ENCODE measurements at regions not wholly inside any gene's neighbourhood (a gene's known extent, or its start where the extent isn't known, plus 50 kb on each side); places are given as distances from the start of the nearest gene placed in this dataset.

DNA sequence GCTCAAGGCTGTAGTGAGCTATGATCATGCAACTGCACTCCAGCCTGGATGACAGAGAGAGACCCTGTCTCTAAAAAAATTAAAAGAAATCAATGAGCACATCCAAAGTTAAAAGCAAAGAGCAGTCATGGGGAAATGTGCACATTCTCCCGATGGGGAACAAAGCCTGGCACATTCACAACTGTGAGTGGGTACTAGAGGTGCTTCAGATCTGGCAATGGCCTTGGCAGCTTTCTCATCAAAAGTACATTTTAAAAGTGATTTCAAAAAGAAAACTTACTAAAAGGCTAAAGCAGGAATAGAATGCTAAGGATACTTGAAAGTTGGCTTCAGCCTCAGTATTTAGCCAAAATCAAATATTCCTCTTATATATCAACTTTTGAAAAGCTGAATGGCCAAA, 145.9 kb upstream of the MAOA start:
- Histone ChIP-seq H3K4me2 (replicated peaks; ENCODE audit: low read depth, low read length, poor library complexity, severe bottlenecking) (no peak overlapping the region), H3K36me3 (replicated peaks in 1 of 2; ENCODE audit: control extremely low read depth in 1 of 2, control insufficient read depth in 1 of 2, extremely low read depth in 1 of 2, insufficient read depth in 2 of 2, low read length in 1 of 2) (no peaks in the 10 kb centered on the region), H3K27me3 (replicated peaks in 1 of 4; ENCODE audit: control extremely low read depth in 1 of 4, control insufficient read depth in 3 of 4, insufficient read depth in 4 of 4, low read length in 3 of 4) (peaks cover 0 to 3% (median 0%) of the 10 kb centered on the region in 4 experiments), H3K79me2 (ENCODE audit: control insufficient read depth, insufficient read depth, low read length) (no peaks in the 10 kb centered on the region), H3K9ac (ENCODE audit: low read length) (no peak overlapping the region), H4K20me1 (ENCODE audit: control insufficient read depth, insufficient read depth, low read length, poor library complexity, severe bottlenecking) (no peaks in the 10 kb centered on the region), H3K9me3 (ENCODE audit: control extremely low read depth in 1 of 3, control insufficient read depth in 2 of 3, insufficient read depth in 1 of 3, low read length in 2 of 3) (no peaks in the 10 kb centered on the region), H3K27ac (ENCODE audit: low read length in 2 of 2) (no peak overlapping the region), H2AFZ (ENCODE audit: insufficient read depth, low read depth, low read length, poor library complexity, severe bottlenecking) (no peak overlapping the region), H3K4me1 (ENCODE audit: control insufficient read depth in 2 of 2, insufficient read depth in 2 of 2, low read length in 2 of 2) (peaks cover 0 to 5% of the 10 kb centered on the region in 2 donors), H3K4me3 (ENCODE audit: control extremely low read depth in 1 of 5, extremely low read depth in 1 of 5, insufficient read depth in 1 of 5, low read depth in 2 of 5, low read length in 4 of 5) (no peak overlapping the region)
- no peak for DNase-seq
- no peaks in the 10 kb centered on the region for H3K27me3 Mint-ChIP-seq
- no peaks in the 10 kb centered on the region for H3K9me3 Mint-ChIP-seq (ENCODE audit: insufficient read depth)
- POLR2A ChIA-PET, result no interaction called here
- H3K27ac Mint-ChIP-seq, result no peak overlapping the region
- CTCF ChIA-PET, result no interaction called here
- H3K4me3 Mint-ChIP-seq, result no peak overlapping the region
- TF ChIP-seq, protein P1, sequence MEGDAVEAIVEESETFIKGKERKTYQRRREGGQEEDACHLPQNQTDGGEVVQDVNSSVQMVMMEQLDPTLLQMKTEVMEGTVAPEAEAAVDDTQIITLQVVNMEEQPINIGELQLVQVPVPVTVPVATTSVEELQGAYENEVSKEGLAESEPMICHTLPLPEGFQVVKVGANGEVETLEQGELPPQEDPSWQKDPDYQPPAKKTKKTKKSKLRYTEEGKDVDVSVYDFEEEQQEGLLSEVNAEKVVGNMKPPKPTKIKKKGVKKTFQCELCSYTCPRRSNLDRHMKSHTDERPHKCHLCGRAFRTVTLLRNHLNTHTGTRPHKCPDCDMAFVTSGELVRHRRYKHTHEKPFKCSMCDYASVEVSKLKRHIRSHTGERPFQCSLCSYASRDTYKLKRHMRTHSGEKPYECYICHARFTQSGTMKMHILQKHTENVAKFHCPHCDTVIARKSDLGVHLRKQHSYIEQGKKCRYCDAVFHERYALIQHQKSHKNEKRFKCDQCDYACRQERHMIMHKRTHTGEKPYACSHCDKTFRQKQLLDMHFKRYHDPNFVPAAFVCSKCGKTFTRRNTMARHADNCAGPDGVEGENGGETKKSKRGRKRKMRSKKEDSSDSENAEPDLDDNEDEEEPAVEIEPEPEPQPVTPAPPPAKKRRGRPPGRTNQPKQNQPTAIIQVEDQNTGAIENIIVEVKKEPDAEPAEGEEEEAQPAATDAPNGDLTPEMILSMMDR (IDR thresholded peaks at IDR 0.05), result no peak
- TF ChIP-seq EZH2 (IDR thresholded peaks at IDR 0.05; ENCODE audit: borderline replicate concordance, insufficient read depth, low read depth, low read length, poor library complexity, severe bottlenecking), result no peak
- intact Hi-C loops (cut with micrococcal nuclease), result no loop called here
- H3K4me1 Mint-ChIP-seq, result peaks cover 8% of the 10 kb centered on the region
- no CpG with 5 or more reads among the region's 1 CpG for WGBS (ENCODE audit: insufficient coverage)
- no peak for ATAC-seq (ENCODE audit: low read depth)

DNA sequence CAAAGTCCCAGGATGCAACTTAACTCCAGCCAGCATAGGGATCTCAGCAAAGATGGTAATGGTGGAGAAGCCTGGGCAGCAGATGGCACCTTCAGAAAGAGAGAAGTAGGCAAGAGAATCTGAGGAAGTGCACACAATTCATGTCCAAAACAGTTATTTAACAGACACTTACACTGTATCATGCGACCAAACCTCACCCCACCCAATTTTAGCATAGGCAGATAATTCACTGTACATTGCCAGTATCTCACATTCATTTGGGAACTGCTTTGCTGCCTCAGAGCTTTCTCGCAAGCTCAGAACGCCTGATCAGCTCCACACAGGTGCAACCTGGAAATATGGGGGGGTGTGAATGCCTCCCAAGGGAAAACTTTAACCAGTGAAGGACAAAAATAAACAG, 143.0 kb upstream of the MAOA start:
- CTCF ChIA-PET, result no interaction called here
- H3K27ac Mint-ChIP-seq, result no peak overlapping the region
- 40% methylated on average over 1 of the region's 3 CpGs for WGBS (ENCODE audit: insufficient coverage)
- H3K4me2 ChIP-seq (replicated peaks; ENCODE audit: low read depth, low read length, poor library complexity, severe bottlenecking), result no peak overlapping the region
- intact Hi-C loops (cut with micrococcal nuclease), result no loop called here
- no peaks in the 10 kb centered on the region for H4K20me1 ChIP-seq (ENCODE audit: control insufficient read depth, insufficient read depth, low read length, poor library complexity, severe bottlenecking)
- no peaks in the 10 kb centered on the region for H3K79me2 ChIP-seq (ENCODE audit: control insufficient read depth, insufficient read depth, low read length)
- H3K9me3 ChIP-seq (ENCODE audit: control extremely low read depth in 1 of 3, control insufficient read depth in 2 of 3, insufficient read depth in 1 of 3, low read length in 2 of 3), result no peaks in the 10 kb centered on the region
- no peak overlapping the region for H3K4me3 Mint-ChIP-seq
- peaks cover 8% of the 10 kb centered on the region for H3K4me1 Mint-ChIP-seq
- H2AFZ ChIP-seq (ENCODE audit: insufficient read depth, low read depth, low read length, poor library complexity, severe bottlenecking), result no peak overlapping the region
- no peaks in the 10 kb centered on the region for H3K9me3 Mint-ChIP-seq (ENCODE audit: insufficient read depth)
- no peak overlapping the region for H3K27ac ChIP-seq (ENCODE audit: low read length in 2 of 2)
- H3K4me1 ChIP-seq (ENCODE audit: control insufficient read depth in 2 of 2, insufficient read depth in 2 of 2, low read length in 2 of 2), result peaks cover 0 to 5% of the 10 kb centered on the region in 2 donors
- no peak overlapping the region for H3K4me3 ChIP-seq (ENCODE audit: control extremely low read depth in 1 of 5, extremely low read depth in 1 of 5, insufficient read depth in 1 of 5, low read depth in 2 of 5, low read length in 4 of 5)
- DNase-seq (no peak), ATAC-seq (ENCODE audit: low read depth) (no peak)
- no peaks in the 10 kb centered on the region for H3K27me3 Mint-ChIP-seq
- POLR2A ChIA-PET, result no interaction called here
- TF ChIP-seq EZH2 (IDR thresholded peaks at IDR 0.05; ENCODE audit: borderline replicate concordance, insufficient read depth, low read depth, low read length, poor library complexity, severe bottlenecking), result no peak
- TF ChIP-seq, protein P1 (IDR thresholded peaks at IDR 0.05), result no peak
- no peaks in the 10 kb centered on the region for H3K36me3 ChIP-seq (replicated peaks in 1 of 2; ENCODE audit: control extremely low read depth in 1 of 2, control insufficient read depth in 1 of 2, extremely low read depth in 1 of 2, insufficient read depth in 2 of 2, low read length in 1 of 2)
- H3K27me3 ChIP-seq (replicated peaks in 1 of 4; ENCODE audit: control extremely low read depth in 1 of 4, control insufficient read depth in 3 of 4, insufficient read depth in 4 of 4, low read length in 3 of 4), result no peaks in the 10 kb centered on the region
- H3K9ac ChIP-seq (ENCODE audit: low read length), result no peak overlapping the region

Data from B cell (primary cell).